HepG2 (cell line): ENCODE measurements at regions not wholly inside any gene's neighbourhood (a gene's known extent, or its start where the extent isn't known, plus 50 kb on each side); places are given as distances from the start of the nearest gene placed in this dataset.

Source experiments
- ATAC-seq: fragments of 200-7000 bp; cut with Tn5 transposase; 3 replicates; pipeline ENCODE4 v1.9.1; 2020; ENCODE audit warnings: mild to moderate bottlenecking, moderate library complexity
- BruUV-seq: library from RNA; stranded (reverse); fragments of 400-500 nt; replicated peaks from 2 replicates; lab custom pipeline; 2021; lab: Mats Ljungman, UMichigan
- CTCF ChIA-PET: fragments of 300-600 bp; formaldehyde crosslinking; extraction: SDS; loops from one replicate; lab custom pipeline; 2021; ENCODE audit warnings: low total read pairs, inconsistent platforms, low intra/inter-chr PET ratio; lab: Yijun Ruan, JAX
- POLR2A ChIA-PET: fragments of 350-600 bp; sonication (Branson Sonifier 250); formaldehyde crosslinking; loops from one replicate; lab custom pipeline; 2020; ENCODE audit warnings: antibody characterized with exemption, inconsistent platforms; lab: Yijun Ruan, JAX
- DNase-seq: peaks from one replicate; pipeline ENCODE4 v3.0.0-alpha.2; 2015; ENCODE audit warnings: low spot score
- FAIRE-seq: peaks from 3 replicates; lab custom pipeline; 2011; peaks lifted over from hg19 to GRCh38; lab: Jason Lieb, UNC
- H2AFZ ChIP-seq: one replicate; pipeline ENCODE4 v1.6.1; 2011; ENCODE audit warnings: low read length, inconsistent platforms
- H3K27ac ChIP-seq: fragments of 300-600 bp; 3 replicates; pipeline ENCODE4 v1.8.0; 2011; ENCODE audit warnings: mixed run types, mild to moderate bottlenecking, mixed read lengths, low read length, inconsistent platforms; ENCODE audit not compliant: insufficient read depth; ENCODE audit errors: extremely low read length
- H3K27me3 ChIP-seq, 2 experiments: fragments of 200-600 bp in 1 of 2; 2 replicates in 1 of 2; 3 replicates in 1 of 2; pipeline versions ENCODE4 v1.6.0 to v1.8.0; 2011; ENCODE audit warnings: low read length in 2 of 2, mild to moderate bottlenecking in 2 of 2, moderate library complexity in 2 of 2, inconsistent platforms in 1 of 2; ENCODE audit not compliant: insufficient read depth in 2 of 2, control insufficient read depth in 1 of 2
- H3K36me3 ChIP-seq, 2 experiments: fragments of 200-600 bp in 1 of 2; replicated peaks in 1 of 2; 2 replicates in 1 of 2; 3 replicates in 1 of 2; pipeline versions ENCODE4 v1.5.1 to v1.8.0; 2011; ENCODE audit warnings: low read length in 2 of 2, inconsistent platforms in 1 of 2; ENCODE audit not compliant: insufficient read depth in 2 of 2, control insufficient read depth in 1 of 2
- H3K4me1 ChIP-seq: 2 replicates; pipeline ENCODE4 v1.5.1; 2012; ENCODE audit warnings: low read length, inconsistent platforms; ENCODE audit not compliant: insufficient read depth
- H3K4me2 ChIP-seq: 2 replicates; pipeline ENCODE4 v1.6.0; 2011; ENCODE audit warnings: low read depth, low read length, inconsistent platforms
- H3K4me3 ChIP-seq, 3 experiments: fragments of 200-600 bp in 1 of 3; sonication (generic), shearing (Covaris generic) in 1 of 3; replicated peaks in 1 of 3; 2 replicates each; pipeline ENCODE4 v1.5.1; 2011 to 2016; ENCODE audit warnings: low read length in 3 of 3, inconsistent platforms in 2 of 3, low read depth in 2 of 3, mild to moderate bottlenecking in 2 of 3, control low read depth in 1 of 3, mixed read lengths in 1 of 3; ENCODE audit not compliant: insufficient read depth in 1 of 3
- H3K79me2 ChIP-seq: one replicate; pipeline ENCODE4 v1.6.1; 2011; ENCODE audit warnings: low read length, inconsistent platforms; ENCODE audit not compliant: insufficient read depth
- H3K9ac ChIP-seq: 2 replicates; pipeline ENCODE4 v1.6.0; 2011; ENCODE audit warnings: mild to moderate bottlenecking, low read depth, low read length, inconsistent platforms; ENCODE audit not compliant: insufficient read depth
- H3K9me3 ChIP-seq: 2 replicates; pipeline ENCODE4 v1.5.1; 2012; ENCODE audit warnings: mild to moderate bottlenecking, low read length
- H4K20me1 ChIP-seq: 2 replicates; pipeline ENCODE4 v1.6.0; 2011; ENCODE audit warnings: inconsistent platforms, mild to moderate bottlenecking, low read length, moderate library complexity; ENCODE audit not compliant: insufficient read depth
- ATF3 ChIP-seq: sonication (generic); formaldehyde crosslinking; IDR thresholded peaks from 2 replicates; pipeline ENCODE4 v1.4.0; 2020; ENCODE audit warnings: missing genetic modification reagents
- GMEB2 ChIP-seq: IDR thresholded peaks from 2 replicates; pipeline ENCODE4 v1.6.1; 2016; ENCODE audit warnings: missing biosample characterization, missing genetic modification reagents, low read depth
- REPIN1 ChIP-seq: sonication (generic); formaldehyde crosslinking; IDR thresholded peaks from 2 replicates; pipeline ENCODE4 v1.8.0; 2022; ENCODE audit warnings: missing genetic modification reagents, low read depth, mild to moderate bottlenecking, borderline replicate concordance
- ZFP90 ChIP-seq: sonication (generic); formaldehyde crosslinking; IDR thresholded peaks from 2 replicates; pipeline ENCODE4 v1.8.0; 2022; ENCODE audit warnings: missing genetic modification reagents, mild to moderate bottlenecking, inconsistent platforms, borderline replicate concordance
- ZNF317 ChIP-seq: sonication (generic); formaldehyde crosslinking; IDR thresholded peaks from 2 replicates; pipeline ENCODE4 v1.5.0; 2020; ENCODE audit warnings: mild to moderate bottlenecking, missing genetic modification reagents
- ZNF44 ChIP-seq: sonication (generic); formaldehyde crosslinking; IDR thresholded peaks from 2 replicates; pipeline ENCODE4 v1.5.1; 2020; ENCODE audit warnings: mild to moderate bottlenecking, missing genetic modification reagents
- ZNF597 ChIP-seq: sonication (generic); formaldehyde crosslinking; IDR thresholded peaks from 2 replicates; pipeline ENCODE4 v1.5.0; 2020; ENCODE audit warnings: missing genetic modification reagents
- ZSCAN30 ChIP-seq: sonication (generic); formaldehyde crosslinking; IDR thresholded peaks from 2 replicates; pipeline ENCODE4 v1.5.0; 2020; ENCODE audit warnings: mild to moderate bottlenecking, missing genetic modification reagents
- WGBS: methylation state at CpG from one replicate; pipeline ENCODE4 v1.1.6; 2017; ENCODE audit warnings: low lambda C conversion rate; 5-methylcytosine and 5-hydroxymethylcytosine counted together
- in situ Hi-C: cut with HindIII; loops from 2 replicates; pipeline ENCODE4 v1.10.0; 2017; ENCODE audit warnings: low pct_unique_long_range_greater_than_20kb; ENCODE audit not compliant: extremely low pct_ligation_motif_present
- intact Hi-C: fragments of 100-400 bp; cut with micrococcal nuclease; formaldehyde crosslinking; loops from one replicate; pipeline ENCODE4 v1.10.0; 2022; ENCODE audit not compliant: unreplicated experiment

- CTCF ChIA-PET, result no interaction called here
- Histone ChIP-seq H3K9ac (no peak overlapping the region), H3K4me2 (no peak overlapping the region), H3K36me3 (no peaks in the 10 kb centered on the region), H3K4me1 (peaks cover 8% of the 10 kb centered on the region; the same call in 1 of the 2 replicates), H2AFZ (no peak overlapping the region), H3K27me3 (no peaks in the 10 kb centered on the region), H3K4me3 (no peak overlapping the region), H3K9me3 (no peaks in the 10 kb centered on the region), H3K79me2 (no peaks in the 10 kb centered on the region), H3K27ac (no peak overlapping the region), H4K20me1 (no peaks in the 10 kb centered on the region)
- DNase-seq (no peak), FAIRE-seq (no peak), ATAC-seq (no peak)
- in situ Hi-C loops (no loop called here), intact Hi-C loops (no loop called here)
- POLR2A ChIA-PET, result no interaction called here
- TF ChIP-seq ZNF317 (CRISPR knock-in tag), result no peak
- no peak for TF ChIP-seq ZNF44 (CRISPR knock-in tag)
- no peak for TF ChIP-seq REPIN1
- no peak for TF ChIP-seq ZSCAN30 (CRISPR knock-in tag)
- TF ChIP-seq ZFP90 (CRISPR knock-in tag), result no peak
- no peak for TF ChIP-seq ZNF597 (CRISPR knock-in tag)
- TF ChIP-seq ATF3 (CRISPR knock-in tag), result no peak
- no peak for TF ChIP-seq GMEB2 (CRISPR knock-in tag)
- BruUV-seq, result no TSS peak
- WGBS, result 2% methylated on average over 2 of the region's 2 CpGs
Measured at GRCh38 chr12:19045426-19045825, 84.1 kb upstream of the PLEKHA5 start.
